H1 (cell line): ENCODE measurements at regions not wholly inside any gene's neighbourhood (a gene's known extent, or its start where the extent isn't known, plus 50 kb on each side); places are given as distances from the start of the nearest gene placed in this dataset. TPM values are rescaled to one million over a fixed set of nuclear protein-coding genes. Genes with fewer than 3 reads are reported as not detected.

ENCODE experiments used
- ASH2L ChIP-seq: fragments of 200-600, 300-600 bp; sonication (generic); IDR thresholded peaks from one replicate; pipeline ENCODE4 v1.7.1; 2017; ENCODE audit warnings: low read length
- CBX8 ChIP-seq: fragments of 300-800, 300-1000 bp; sonication (generic); IDR thresholded peaks from 2 replicates; pipeline ENCODE4 v1.7.1; 2016; ENCODE audit warnings: low read depth, low read length, borderline replicate concordance
- EP300 ChIP-seq, 2 experiments: IDR thresholded peaks; 1 replicate in 1 of 2; 2 replicates in 1 of 2; pipeline ENCODE4 v1.6.1; 2011 to 2012; ENCODE audit warnings: low read depth in 2 of 2, low read length in 2 of 2, mild to moderate bottlenecking in 2 of 2, borderline replicate concordance in 1 of 2, inconsistent platforms in 1 of 2, moderate library complexity in 1 of 2
- GTF2F1 ChIP-seq: IDR thresholded peaks from 2 replicates; pipeline ENCODE4 v1.6.1; 2012; ENCODE audit warnings: low read depth, low read length, improper control_type of control experiment, borderline replicate concordance
- HDAC6 ChIP-seq: IDR thresholded peaks from one replicate; pipeline ENCODE4 v1.7.1; 2012; ENCODE audit warnings: low read depth, mild to moderate bottlenecking, inconsistent platforms, low read length, moderate library complexity
- SP2 ChIP-seq: IDR thresholded peaks from 2 replicates; pipeline ENCODE4 v1.6.1; 2012; ENCODE audit warnings: mild to moderate bottlenecking, low read length, inconsistent platforms
- small RNA-seq: library from polyadenylated mRNA; stranded (forward); fragments of <200 nt; extraction: miRNeasy Mini kit (QIAGEN cat#:217004); gene quantifications from one replicate; pipeline ENCODE3, GENCODE V24; 2013; ENCODE audit not compliant: insufficient read depth

DNA sequence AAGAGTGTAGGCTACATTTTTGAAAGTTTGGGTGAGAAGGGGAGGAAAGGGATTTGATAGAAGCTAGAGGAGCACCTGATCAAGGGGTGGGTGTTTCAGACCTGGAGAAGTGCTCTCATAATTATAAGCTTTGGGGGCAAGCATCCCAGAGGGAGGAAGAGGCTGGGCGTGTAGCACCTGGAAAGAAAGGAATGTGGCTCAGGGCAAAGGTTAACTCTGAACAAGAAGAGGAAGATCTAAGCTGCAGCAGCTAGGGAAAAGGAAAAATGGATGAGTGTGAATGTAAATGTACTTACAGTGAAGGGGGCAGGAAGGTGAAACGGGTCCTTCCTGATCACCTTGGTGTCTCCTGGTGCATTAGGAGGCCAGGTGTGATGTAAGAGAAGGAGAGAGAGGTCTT is 49.8 kb upstream of the ANKRD55 start (continued):
- no peak for TF ChIP-seq HDAC6
- no peak for TF ChIP-seq SP2
- TF ChIP-seq GTF2F1 = no peak
- TF ChIP-seq ASH2L = no peak
- TF ChIP-seq EP300 (IDR thresholded peaks at IDR 0.05; ENCODE audit: borderline replicate concordance in 1 of 2, low read depth in 2 of 2, low read length in 2 of 2) = no peak
- no peak for TF ChIP-seq CBX8
- TF ChIP-seq, all 59 proteins: peak for 0

Small RNA genes in the stretch of these regions (small RNA-seq; reads per million reads assigned to genes)
- not detected for gene HMGN1P17
- gene RNU6ATAC2P = 2.1 reads per million, percentile 17 among the genes with 10 or more reads in this experiment
